HuH-7 (cell line): ENCODE measurements at regions not wholly inside any gene's neighbourhood (a gene's known extent, or its start where the extent isn't known, plus 50 kb on each side); places are given as distances from the start of the nearest gene placed in this dataset.

Experiments used
- DNase-seq: peaks from one replicate; pipeline ENCODE4 v3.0.0; 2011; ENCODE audit warnings: low spot score

GRCh38 chr18:44134447-44134846, 546.2 kb upstream of the SETBP1 start:
- DNase-seq: no peak

- DNase-seq: no peak
Observed at GRCh38 chr18:44135741-44136140, 544.9 kb upstream of the SETBP1 start.

GRCh38 chr18:44136326-44136725, 544.4 kb upstream of the SETBP1 start:
- no peak for DNase-seq

GRCh38 chr18:44143072-44143471, 537.6 kb upstream of the SETBP1 start:
- no peak for DNase-seq

- DNase-seq: no peak
Observed at GRCh38 chr18:44149706-44150105, 531.0 kb upstream of the SETBP1 start.

- DNase-seq: no peak
Observed at GRCh38 chr18:44153981-44154380, 526.7 kb upstream of the SETBP1 start.

GRCh38 chr18:44156126-44156525, 524.6 kb upstream of the SETBP1 start:
- no peak for DNase-seq

GRCh38 chr18:44156776-44157335, 523.8 kb upstream of the SETBP1 start:
- no peak for DNase-seq

GRCh38 chr18:44170208-44170880, 510.3 kb upstream of the SETBP1 start:
- no peak for DNase-seq

GRCh38 chr18:44171301-44171700, 509.4 kb upstream of the SETBP1 start:
- DNase-seq: no peak

- DNase-seq: no peak
Observed at GRCh38 chr18:44175891-44176290, 504.8 kb upstream of the SETBP1 start.

GRCh38 chr18:44178476-44178875, 502.2 kb upstream of the SETBP1 start:
- no peak for DNase-seq

- no peak for DNase-seq
Observed at GRCh38 chr18:44179693-44180092, 501.0 kb upstream of the SETBP1 start.

- no peak for DNase-seq
Observed at GRCh38 chr18:44180683-44181082, 500.0 kb upstream of the SETBP1 start.

GRCh38 chr18:44181951-44182747, 498.5 kb upstream of the SETBP1 start:
- DNase-seq: no peak

GRCh38 chr18:44186001-44186400, 494.7 kb upstream of the SETBP1 start:
- DNase-seq: no peak

GRCh38 chr18:44187090-44187489, 493.6 kb upstream of the SETBP1 start:
- DNase-seq: no peak

- no peak for DNase-seq
Observed at GRCh38 chr18:44195394-44196140, 485.1 kb upstream of the SETBP1 start.

- DNase-seq: no peak
Observed at GRCh38 chr18:44197832-44198611, 482.7 kb upstream of the SETBP1 start.

- no peak for DNase-seq
Observed at GRCh38 chr18:44198612-44199284, 481.9 kb upstream of the SETBP1 start.

- DNase-seq: no peak
Observed at GRCh38 chr18:44213293-44213692, 467.4 kb upstream of the SETBP1 start.
